HEK293T (cell line): ENCODE measurements at regions not wholly inside any gene's neighbourhood (a gene's known extent, or its start where the extent isn't known, plus 50 kb on each side); places are given as distances from the start of the nearest gene placed in this dataset.

ENCODE experiments used
- BHLHE40 ChIP-seq: fragments of 450-650 bp; IDR thresholded peaks from 2 replicates; pipeline ENCODE4 v1.6.1; 2016; ENCODE audit warnings: mild to moderate bottlenecking, moderate library complexity, borderline replicate concordance
- CTBP1 ChIP-seq: fragments of 450-650 bp; IDR thresholded peaks from 2 replicates; pipeline ENCODE4 v1.6.1; 2016; ENCODE audit warnings: borderline replicate concordance
- ELF4 ChIP-seq: fragments of 450-650 bp; IDR thresholded peaks from 2 replicates; pipeline ENCODE4 v1.6.1; 2017; ENCODE audit warnings: antibody characterized with exemption
- FOXK2 ChIP-seq: fragments of 450-650 bp; IDR thresholded peaks from 2 replicates; pipeline ENCODE4 v1.6.1; 2016; ENCODE audit warnings: mild to moderate bottlenecking
- HDGF ChIP-seq: fragments of 450-650 bp; IDR thresholded peaks from 2 replicates; pipeline ENCODE4 v1.6.1; 2017; ENCODE audit warnings: antibody characterized with exemption, borderline replicate concordance
- NFRKB ChIP-seq: fragments of 450-650 bp; IDR thresholded peaks from 2 replicates; pipeline ENCODE4 v1.6.1; 2016; ENCODE audit warnings: mild to moderate bottlenecking, moderate library complexity
- SP1 ChIP-seq: fragments of 450-650 bp; IDR thresholded peaks from 2 replicates; pipeline ENCODE4 v1.6.1; 2017
- TARDBP ChIP-seq: fragments of 450-650 bp; IDR thresholded peaks from 2 replicates; pipeline ENCODE4 v1.6.1; 2016
- TF ChIP-seq, protein P1 (sequence below): fragments of 450-650 bp; IDR thresholded peaks from 2 replicates; pipeline ENCODE4 v1.6.1; 2016

DNA sequence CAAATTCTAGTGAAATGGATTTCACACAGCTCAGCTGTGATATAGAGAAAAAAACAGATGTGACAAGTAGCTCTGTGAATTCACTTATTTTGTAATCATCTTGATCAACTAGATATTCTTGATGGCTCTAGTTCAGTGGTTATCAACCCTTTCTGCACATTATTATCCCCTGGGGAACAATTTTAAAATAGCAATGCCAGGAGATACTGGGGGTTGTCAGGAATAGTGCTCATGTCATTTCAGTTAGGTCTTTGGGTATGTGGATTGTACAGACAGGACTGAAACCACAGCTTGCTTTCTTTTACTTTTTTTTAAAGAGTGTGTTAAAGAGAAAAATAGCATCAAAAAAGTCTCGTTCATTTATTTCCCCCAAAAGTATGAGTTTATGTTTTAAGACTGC, 269.0 kb upstream of the PDGFD start:
- no peak for TF ChIP-seq CTBP1
- no peak for TF ChIP-seq SP1
- TF ChIP-seq FOXK2, result no peak
- no peak for TF ChIP-seq NFRKB
- TF ChIP-seq, protein P1, sequence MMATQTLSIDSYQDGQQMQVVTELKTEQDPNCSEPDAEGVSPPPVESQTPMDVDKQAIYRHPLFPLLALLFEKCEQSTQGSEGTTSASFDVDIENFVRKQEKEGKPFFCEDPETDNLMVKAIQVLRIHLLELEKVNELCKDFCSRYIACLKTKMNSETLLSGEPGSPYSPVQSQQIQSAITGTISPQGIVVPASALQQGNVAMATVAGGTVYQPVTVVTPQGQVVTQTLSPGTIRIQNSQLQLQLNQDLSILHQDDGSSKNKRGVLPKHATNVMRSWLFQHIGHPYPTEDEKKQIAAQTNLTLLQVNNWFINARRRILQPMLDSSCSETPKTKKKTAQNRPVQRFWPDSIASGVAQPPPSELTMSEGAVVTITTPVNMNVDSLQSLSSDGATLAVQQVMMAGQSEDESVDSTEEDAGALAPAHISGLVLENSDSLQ, result no peak
- TF ChIP-seq ELF4, result no peak
- no peak for TF ChIP-seq HDGF
- no peak for TF ChIP-seq TARDBP
- TF ChIP-seq BHLHE40, result no peak
